RWPE1 (cell line): ENCODE measurements at regions not wholly inside any gene's neighbourhood (a gene's known extent, or its start where the extent isn't known, plus 50 kb on each side); places are given as distances from the start of the nearest gene placed in this dataset.
A peak's percentile ranks its signal among the peaks of the same experiment; 100 is the strongest.

Experiments used
- CTCF ChIA-PET: fragments of 350-600 bp; sonication (Branson Sonifier 250); formaldehyde crosslinking; extraction: SDS; loops from one replicate; lab custom pipeline; 2021; lab: Yijun Ruan, JAX
- POLR2A ChIA-PET: fragments of 400-600 bp; formaldehyde crosslinking; extraction: SDS; loops from one replicate; lab custom pipeline; 2020; ENCODE audit warnings: antibody characterized with exemption; ENCODE audit not compliant: low non-redundant PET; lab: Yijun Ruan, JAX
- DNase-seq: peaks from one replicate; pipeline ENCODE4 v3.0.0; 2012; ENCODE audit warnings: low spot score
- H3K27ac ChIP-seq: fragments of 450-650 bp; 2 replicates; pipeline ENCODE4 v1.5.1; 2017
- CTCF ChIP-seq: fragments of 450-650 bp; conservative IDR thresholded peaks from 2 replicates; pipeline ENCODE4 v1.5.1; 2017; ENCODE audit warnings: low read depth, mild to moderate bottlenecking

DNA sequence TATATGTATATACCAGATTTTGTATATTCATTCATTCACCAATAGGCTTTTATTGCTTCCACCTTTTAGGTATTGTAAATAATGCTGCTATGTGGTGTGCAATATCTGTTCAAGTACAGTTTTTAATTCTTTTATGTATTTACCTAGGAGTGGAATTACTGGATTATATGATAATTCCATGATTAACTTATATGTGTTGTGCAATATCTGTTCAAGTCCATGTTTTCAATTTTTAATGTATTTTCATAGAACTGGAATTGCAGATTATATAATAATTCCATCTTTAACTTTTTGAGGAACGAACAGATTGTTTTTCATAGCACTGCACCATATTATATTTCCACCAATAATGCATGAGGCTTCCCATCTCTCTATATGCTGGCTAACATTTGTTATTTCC is 50.6 kb upstream of the L3MBTL4 start:
- no peak for TF ChIP-seq CTCF
- ChIA-PET CTCF (no interaction called here), POLR2A (no interaction called here)
- DNase-seq: no peak
- H3K27ac ChIP-seq: no peak overlapping the region

DNA sequence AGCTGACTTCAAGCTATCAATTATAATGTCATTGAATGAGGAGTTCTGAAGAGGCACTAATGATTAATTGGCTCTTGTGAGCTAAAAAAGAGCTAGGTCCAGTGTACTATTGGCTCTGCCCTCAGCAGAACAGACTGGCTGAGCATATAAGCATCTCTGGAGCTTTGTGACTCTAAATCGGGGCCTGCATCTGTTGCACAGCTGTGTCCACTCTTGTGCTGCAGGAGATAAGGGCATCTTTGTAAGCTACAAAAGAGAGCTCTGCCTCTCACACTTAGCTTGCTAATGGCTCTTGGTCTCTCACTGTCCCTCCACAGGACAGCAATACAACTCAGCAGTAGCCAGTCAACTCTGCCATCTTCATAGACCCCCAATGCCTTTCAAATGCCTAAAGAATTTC is 61.5 kb upstream of the L3MBTL4 start:
- TF ChIP-seq CTCF: no peak
- CTCF ChIA-PET: no interaction called here
- no peak for DNase-seq
- H3K27ac ChIP-seq: no peak overlapping the region
- POLR2A ChIA-PET: no interaction called here

DNA sequence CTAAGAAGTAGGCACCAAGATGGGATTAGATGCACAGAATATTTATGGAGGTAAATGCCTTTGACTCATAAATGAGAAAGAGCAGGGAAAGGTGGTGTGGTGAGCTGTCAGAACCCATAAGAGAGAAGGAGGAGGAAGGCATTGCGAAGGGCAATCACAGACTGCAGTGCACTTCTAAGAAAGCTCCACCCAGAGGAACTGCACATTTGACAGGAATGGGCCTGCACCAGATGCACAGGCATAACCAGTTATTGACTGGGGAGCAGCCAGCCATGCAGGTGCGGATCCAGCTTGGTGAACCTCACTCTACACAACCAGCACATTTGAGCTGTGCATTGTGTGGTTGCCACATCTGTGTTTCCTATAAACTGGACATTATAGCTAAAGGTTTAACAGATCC is 62.2 kb upstream of the L3MBTL4 start:
- no peak overlapping the region for H3K27ac ChIP-seq
- ChIA-PET POLR2A (no interaction called here), CTCF (no interaction called here)
- DNase-seq: no peak
- no peak for TF ChIP-seq CTCF

GRCh38 chr18:6478121-6478520 is 63.4 kb upstream of the L3MBTL4 start:
- no peak for DNase-seq
- ChIA-PET POLR2A (no interaction called here), CTCF (no interaction called here)
- no peak overlapping the region for H3K27ac ChIP-seq
- TF ChIP-seq CTCF: no peak

- ChIA-PET POLR2A (no interaction called here), CTCF (no interaction called here)
- H3K27ac ChIP-seq: no peak overlapping the region
- TF ChIP-seq CTCF: no peak
- DNase-seq: no peak
Observed at GRCh38 chr18:6479699-6480098, 65.0 kb upstream of the L3MBTL4 start.

DNA sequence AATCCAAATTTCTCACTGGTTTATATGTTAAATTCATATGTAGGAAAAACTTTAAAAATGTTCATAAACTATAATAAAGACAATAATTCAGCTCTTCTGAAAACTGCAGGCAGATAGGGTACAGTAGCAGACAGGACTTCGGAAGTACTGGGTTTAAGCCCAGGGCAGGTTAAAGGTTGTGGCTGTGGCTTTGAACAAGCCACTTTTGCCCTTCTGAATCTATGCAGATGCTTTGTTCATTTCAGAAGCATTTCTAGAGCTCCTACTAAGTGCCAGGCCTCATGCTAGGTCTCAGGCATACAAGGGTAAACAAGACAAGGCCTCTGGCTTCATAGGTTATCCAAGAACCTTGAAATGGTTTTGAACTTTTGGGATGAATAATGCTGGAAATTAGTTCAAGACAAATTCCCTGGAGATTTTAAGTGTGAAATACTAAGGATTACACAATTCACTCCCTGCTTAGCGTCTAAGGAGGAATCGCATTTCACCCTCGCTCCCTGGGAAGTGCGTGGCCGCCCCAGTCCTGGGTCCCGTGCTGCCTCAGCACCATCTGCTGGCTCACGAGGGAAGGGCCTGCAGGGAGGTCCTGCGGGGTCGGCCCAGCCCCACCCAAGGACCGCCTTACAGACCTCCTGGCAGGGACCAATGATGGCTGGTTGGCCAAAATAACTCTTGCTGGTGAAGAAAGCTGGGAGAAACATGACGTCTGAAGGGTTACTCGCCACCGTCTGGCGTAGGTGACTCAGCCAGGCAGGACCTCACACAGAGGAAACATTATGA is 67.7 kb upstream of the L3MBTL4 start:
- CTCF ChIA-PET: no interaction called here
- no peak for TF ChIP-seq CTCF
- POLR2A ChIA-PET: no interaction called here
- DNase-seq: peak; percentile 2
- no peak overlapping the region for H3K27ac ChIP-seq
